ENCODE measurements at regions not wholly inside any gene's neighbourhood (a gene's known extent, or its start where the extent isn't known, plus 50 kb on each side); places are given as distances from the start of the nearest gene placed in this dataset.

- TF ChIP-seq POU5F1 (IDR thresholded peaks at IDR 0.05; ENCODE audit: low read depth, low read length) (no peak), SRF (IDR thresholded peaks at IDR 0.05; ENCODE audit: low read depth, low read length) (no peak), POLR2AphosphoS5 (IDR thresholded peaks at IDR 0.05; ENCODE audit: low read depth, low read length) (no peak)
These were observed 135.8 kb upstream of the HES1 start (continued) for GRCh38 chr3:194000100-194000499.

Data from H1 (cell line).